Neural cell (in vitro differentiated cells): ENCODE measurements at regions not wholly inside any gene's neighbourhood (a gene's known extent, or its start where the extent isn't known, plus 50 kb on each side); places are given as distances from the start of the nearest gene placed in this dataset.

Experiments used
- CTCF ChIP-seq: fragments of 450-650 bp; IDR thresholded peaks from 2 replicates; pipeline ENCODE4 v1.5.1; 2014; ENCODE audit warnings: antibody characterized with exemption, mild to moderate bottlenecking, moderate library complexity; ENCODE audit not compliant: poor library complexity, severe bottlenecking
- EP300 ChIP-seq: fragments of 450-650 bp; conservative IDR thresholded peaks from 2 replicates; pipeline ENCODE4 v1.6.1; 2014; ENCODE audit warnings: antibody characterized with exemption, mild to moderate bottlenecking, moderate library complexity; ENCODE audit not compliant: poor library complexity, severe bottlenecking
- EZH2 ChIP-seq: fragments of 200-600, 300-800 bp; shearing (Covaris generic), sonication (generic); IDR thresholded peaks from 2 replicates; pipeline ENCODE4 v1.6.1; 2014; ENCODE audit warnings: antibody characterized with exemption, low read length, borderline replicate concordance, mild to moderate bottlenecking; ENCODE audit not compliant: insufficient read depth, poor library complexity, severe bottlenecking
- MXI1 ChIP-seq: fragments of 450-650 bp; conservative IDR thresholded peaks from 2 replicates; pipeline ENCODE4 v1.6.1; 2014; ENCODE audit warnings: antibody characterized with exemption, mild to moderate bottlenecking; ENCODE audit not compliant: poor library complexity, severe bottlenecking
- POLR2AphosphoS5 ChIP-seq: IDR thresholded peaks from 2 replicates; pipeline ENCODE4 v1.6.1; 2012
- RAD21 ChIP-seq: fragments of 450-650 bp; conservative IDR thresholded peaks from 2 replicates; pipeline ENCODE4 v1.6.1; 2014; ENCODE audit warnings: antibody characterized with exemption, mild to moderate bottlenecking, moderate library complexity
- REST ChIP-seq: IDR thresholded peaks from 2 replicates; pipeline ENCODE4 v1.6.1; 2012; ENCODE audit warnings: borderline replicate concordance
- SMC3 ChIP-seq: fragments of 450-650 bp; conservative IDR thresholded peaks from 2 replicates; pipeline ENCODE4 v1.6.1; 2014; ENCODE audit warnings: antibody characterized with exemption, mild to moderate bottlenecking, moderate library complexity; ENCODE audit not compliant: poor library complexity
- TAF1 ChIP-seq: IDR thresholded peaks from 2 replicates; pipeline ENCODE4 v1.6.1; 2012; ENCODE audit warnings: low read depth

GRCh38 chr20:12936020-12936419, 72.8 kb upstream of the SPTLC3 start:
- TF ChIP-seq EZH2 = no peak
- TF ChIP-seq CTCF = no peak
- TF ChIP-seq EP300 = no peak
- TF ChIP-seq REST = no peak
- TF ChIP-seq RAD21 = no peak
- TF ChIP-seq MXI1 = no peak
- no peak for TF ChIP-seq POLR2AphosphoS5
- no peak for TF ChIP-seq TAF1
- no peak for TF ChIP-seq SMC3
